ENCODE measurements at regions not wholly inside any gene's neighbourhood (a gene's known extent, or its start where the extent isn't known, plus 50 kb on each side); places are given as distances from the start of the nearest gene placed in this dataset.

- no peaks in the 10 kb centered on the region for H3K4me1 ChIP-seq (ENCODE audit: insufficient read depth, low read length)
- no peak overlapping the region for H3K27ac ChIP-seq (ENCODE audit: low read length)
- ATAC-seq (ENCODE audit: insufficient read depth, low read depth) (no peak), DNase-seq (no peak)
- H4K20me1 ChIP-seq (ENCODE audit: insufficient read depth, low read length): no peaks in the 10 kb centered on the region
- H3K27me3 ChIP-seq (ENCODE audit: insufficient read depth, low read length, poor library complexity): peaks cover 9% of the 10 kb centered on the region
- no peak overlapping the region for H3K9ac ChIP-seq (ENCODE audit: low read depth, low read length)
- H3K4me2 ChIP-seq (ENCODE audit: insufficient read depth, low read length): no peak overlapping the region
- H3K9me3 ChIP-seq (ENCODE audit: insufficient read depth, low read length, severe bottlenecking): no peaks in the 10 kb centered on the region
- no peak for TF ChIP-seq EZH2 (IDR thresholded peaks at IDR 0.05; ENCODE audit: borderline replicate concordance, low read depth, low read length, severe bottlenecking)
- H2AFZ ChIP-seq (ENCODE audit: low read depth, low read length): no peak overlapping the region
- no peak overlapping the region for H3K4me3 ChIP-seq (ENCODE audit: low read depth in 1 of 2, low read length in 2 of 2)
- no peaks in the 10 kb centered on the region for H3K36me3 ChIP-seq (ENCODE audit: insufficient read depth, low read length)
- no peaks in the 10 kb centered on the region for H3K79me2 ChIP-seq (ENCODE audit: insufficient read depth, low read length)
Observed at GRCh38 chr10:43891241-43891640, 242.6 kb upstream of the ZNF32 start.

- DNase-seq (no peak), ATAC-seq (ENCODE audit: insufficient read depth, low read depth) (no peak)
- Histone ChIP-seq H3K27ac (ENCODE audit: low read length) (no peak overlapping the region), H3K4me1 (ENCODE audit: insufficient read depth, low read length) (no peaks in the 10 kb centered on the region), H3K36me3 (ENCODE audit: insufficient read depth, low read length) (no peaks in the 10 kb centered on the region), H3K9ac (ENCODE audit: low read depth, low read length) (no peak overlapping the region), H3K27me3 (ENCODE audit: insufficient read depth, low read length, poor library complexity) (peaks cover 9% of the 10 kb centered on the region), H2AFZ (ENCODE audit: low read depth, low read length) (no peak overlapping the region), H3K4me2 (ENCODE audit: insufficient read depth, low read length) (no peak overlapping the region), H3K4me3 (ENCODE audit: low read depth in 1 of 2, low read length in 2 of 2) (no peak overlapping the region), H4K20me1 (ENCODE audit: insufficient read depth, low read length) (no peaks in the 10 kb centered on the region), H3K9me3 (ENCODE audit: insufficient read depth, low read length, severe bottlenecking) (no peaks in the 10 kb centered on the region), H3K79me2 (ENCODE audit: insufficient read depth, low read length) (no peaks in the 10 kb centered on the region)
- TF ChIP-seq CTCF (IDR thresholded peaks at IDR 0.05; ENCODE audit: borderline replicate concordance, extremely low read depth, low read length, poor library complexity, severe bottlenecking) (no peak), EZH2 (IDR thresholded peaks at IDR 0.05; ENCODE audit: borderline replicate concordance, low read depth, low read length, severe bottlenecking) (no peak)
Observed at GRCh38 chr10:43890124-43890523, 241.4 kb upstream of the ZNF32 start.

GRCh38 chr10:43888586-43888985, 239.9 kb upstream of the ZNF32 start:
- Histone ChIP-seq H3K27me3 (ENCODE audit: insufficient read depth, low read length, poor library complexity) (peaks cover 9% of the 10 kb centered on the region), H3K4me2 (ENCODE audit: insufficient read depth, low read length) (no peak overlapping the region), H4K20me1 (ENCODE audit: insufficient read depth, low read length) (no peaks in the 10 kb centered on the region), H3K79me2 (ENCODE audit: insufficient read depth, low read length) (no peaks in the 10 kb centered on the region), H3K4me3 (ENCODE audit: low read depth in 1 of 2, low read length in 2 of 2) (no peak overlapping the region), H2AFZ (ENCODE audit: low read depth, low read length) (no peak overlapping the region), H3K36me3 (ENCODE audit: insufficient read depth, low read length) (no peaks in the 10 kb centered on the region), H3K9me3 (ENCODE audit: insufficient read depth, low read length, severe bottlenecking) (no peaks in the 10 kb centered on the region), H3K4me1 (ENCODE audit: insufficient read depth, low read length) (no peaks in the 10 kb centered on the region), H3K27ac (ENCODE audit: low read length) (no peak overlapping the region), H3K9ac (ENCODE audit: low read depth, low read length) (no peak overlapping the region)
- ATAC-seq (ENCODE audit: insufficient read depth, low read depth) (no peak), DNase-seq (no peak)
- TF ChIP-seq EZH2 (IDR thresholded peaks at IDR 0.05; ENCODE audit: borderline replicate concordance, low read depth, low read length, severe bottlenecking): no peak

- ATAC-seq (ENCODE audit: insufficient read depth, low read depth) (no peak), DNase-seq (no peak)
- Histone ChIP-seq H3K79me2 (ENCODE audit: insufficient read depth, low read length) (no peaks in the 10 kb centered on the region), H3K27me3 (ENCODE audit: insufficient read depth, low read length, poor library complexity) (peaks cover 9% of the 10 kb centered on the region), H2AFZ (ENCODE audit: low read depth, low read length) (no peak overlapping the region), H3K4me3 (ENCODE audit: low read depth in 1 of 2, low read length in 2 of 2) (no peak overlapping the region), H3K9me3 (ENCODE audit: insufficient read depth, low read length, severe bottlenecking) (no peaks in the 10 kb centered on the region), H3K36me3 (ENCODE audit: insufficient read depth, low read length) (no peaks in the 10 kb centered on the region), H3K4me1 (ENCODE audit: insufficient read depth, low read length) (no peaks in the 10 kb centered on the region), H3K4me2 (ENCODE audit: insufficient read depth, low read length) (no peak overlapping the region), H4K20me1 (ENCODE audit: insufficient read depth, low read length) (no peaks in the 10 kb centered on the region), H3K9ac (ENCODE audit: low read depth, low read length) (no peak overlapping the region), H3K27ac (ENCODE audit: low read length) (no peak overlapping the region)
- no peak for TF ChIP-seq EZH2 (IDR thresholded peaks at IDR 0.05; ENCODE audit: borderline replicate concordance, low read depth, low read length, severe bottlenecking)
- TF ChIP-seq CTCF (IDR thresholded peaks at IDR 0.05; ENCODE audit: borderline replicate concordance, extremely low read depth, low read length, poor library complexity, severe bottlenecking): no peak
Observed at GRCh38 chr10:43885842-43886241, 237.2 kb upstream of the ZNF32 start.
